HEK293T (cell line): ENCODE measurements at regions not wholly inside any gene's neighbourhood (a gene's known extent, or its start where the extent isn't known, plus 50 kb on each side); places are given as distances from the start of the nearest gene placed in this dataset.

Experiments
- ARNT ChIP-seq: fragments of 450-650 bp; IDR thresholded peaks from 2 replicates; pipeline ENCODE4 v1.6.1; 2017; ENCODE audit warnings: mild to moderate bottlenecking
- BHLHE40 ChIP-seq: fragments of 450-650 bp; IDR thresholded peaks from 2 replicates; pipeline ENCODE4 v1.6.1; 2016; ENCODE audit warnings: mild to moderate bottlenecking, moderate library complexity, borderline replicate concordance
- CTBP1 ChIP-seq: fragments of 450-650 bp; IDR thresholded peaks from 2 replicates; pipeline ENCODE4 v1.6.1; 2016; ENCODE audit warnings: borderline replicate concordance
- FOXA1 ChIP-seq: fragments of 450-650 bp; IDR thresholded peaks from 2 replicates; pipeline ENCODE4 v1.6.1; 2016; ENCODE audit warnings: mild to moderate bottlenecking
- FOXK2 ChIP-seq: fragments of 450-650 bp; IDR thresholded peaks from 2 replicates; pipeline ENCODE4 v1.6.1; 2016; ENCODE audit warnings: mild to moderate bottlenecking
- FOXM1 ChIP-seq: fragments of 450-650 bp; IDR thresholded peaks from 2 replicates; pipeline ENCODE4 v1.6.1; 2017; ENCODE audit warnings: mild to moderate bottlenecking, borderline replicate concordance
- PKNOX1 ChIP-seq: fragments of 450-650 bp; IDR thresholded peaks from 2 replicates; pipeline ENCODE4 v1.6.1; 2016
- SP1 ChIP-seq: fragments of 450-650 bp; IDR thresholded peaks from 2 replicates; pipeline ENCODE4 v1.6.1; 2017
- SUZ12 ChIP-seq: fragments of 450-650 bp; IDR thresholded peaks from 2 replicates; pipeline ENCODE4 v1.6.1; 2016; ENCODE audit warnings: mild to moderate bottlenecking
- TARDBP ChIP-seq: fragments of 450-650 bp; IDR thresholded peaks from 2 replicates; pipeline ENCODE4 v1.6.1; 2016
- ZNF384 ChIP-seq: fragments of 450-650 bp; IDR thresholded peaks from 2 replicates; pipeline ENCODE4 v1.6.1; 2016

DNA sequence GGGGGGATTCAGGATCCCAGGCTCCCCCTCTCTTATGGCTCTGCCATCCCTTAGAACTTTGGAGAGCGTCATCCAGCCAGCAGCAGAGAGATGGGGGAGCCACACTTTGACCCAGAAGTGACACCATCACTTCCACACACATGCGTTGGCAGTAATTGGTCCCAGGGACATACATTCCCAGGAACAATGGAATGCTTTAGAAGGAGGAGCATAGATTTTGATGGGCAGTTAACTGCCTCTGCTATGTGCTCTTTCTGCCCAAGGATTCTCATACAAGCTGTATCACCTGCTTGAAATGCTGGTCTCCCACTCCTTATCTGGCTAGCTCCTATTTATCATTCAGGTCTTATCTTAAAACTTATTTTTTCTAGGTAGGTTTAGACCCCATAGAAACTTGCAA is 109.0 kb upstream of the RPH3A start:
- TF ChIP-seq FOXK2 (no peak), ARNT (no peak), TARDBP (no peak), PKNOX1 (no peak), FOXM1 (no peak), FOXA1 (no peak), SUZ12 (no peak), BHLHE40 (no peak), SP1 (no peak), CTBP1 (no peak), ZNF384 (no peak)
